ENCODE measurements at regions not wholly inside any gene's neighbourhood (a gene's known extent, or its start where the extent isn't known, plus 50 kb on each side); places are given as distances from the start of the nearest gene placed in this dataset.

GRCh38 chr6:40722553-40723258 lies 135.5 kb upstream of the LRFN2 start:
- Histone ChIP-seq H3K27ac (ENCODE audit: control insufficient read depth, insufficient read depth, low read length) (no peak overlapping the region), H3K9me3 (ENCODE audit: control insufficient read depth, low read depth, low read length) (no peaks in the 10 kb centered on the region), H2AFZ (ENCODE audit: control insufficient read depth, low read length) (no peak overlapping the region), H4K20me1 (ENCODE audit: control insufficient read depth, extremely low read depth, insufficient read depth, low read length) (no peaks in the 10 kb centered on the region), H3K9ac (ENCODE audit: control insufficient read depth, extremely low read depth, insufficient read depth, low read length) (no peak overlapping the region), H3K36me3 (ENCODE audit: control insufficient read depth in 2 of 2, extremely low read depth in 1 of 2, insufficient read depth in 2 of 2, low read length in 2 of 2) (no peaks in the 10 kb centered on the region), H3K27me3 (ENCODE audit: control insufficient read depth, extremely low read depth, insufficient read depth, low read length) (no peaks in the 10 kb centered on the region), H3K4me2 (ENCODE audit: control insufficient read depth, extremely low read depth, insufficient read depth, low read depth, low read length) (no peak overlapping the region), H3K9me1 (ENCODE audit: control insufficient read depth, extremely low read depth, insufficient read depth, low read length) (no peaks in the 10 kb centered on the region), H3K4me1 (ENCODE audit: control insufficient read depth, extremely low read depth, insufficient read depth, low read length) (no peaks in the 10 kb centered on the region), H3K4me3 (ENCODE audit: control insufficient read depth in 2 of 3, extremely low read depth in 1 of 3, insufficient read depth in 2 of 3, low read depth in 1 of 3, low read length in 3 of 3) (no peak overlapping the region), H3K79me2 (ENCODE audit: control insufficient read depth, insufficient read depth, low read length) (no peaks in the 10 kb centered on the region)
- no peak for DNase-seq (ENCODE audit: low read depth, low spot score)
- dilution Hi-C loops (cut with MboI; ENCODE audit: extremely low pct_ligation_motif_present, low sequenced_read_pairs): no loop called here
- no peak for FAIRE-seq
- TF ChIP-seq EZH2 (IDR thresholded peaks at IDR 0.05; ENCODE audit: low read length): no peak
- TF ChIP-seq, protein P1, sequence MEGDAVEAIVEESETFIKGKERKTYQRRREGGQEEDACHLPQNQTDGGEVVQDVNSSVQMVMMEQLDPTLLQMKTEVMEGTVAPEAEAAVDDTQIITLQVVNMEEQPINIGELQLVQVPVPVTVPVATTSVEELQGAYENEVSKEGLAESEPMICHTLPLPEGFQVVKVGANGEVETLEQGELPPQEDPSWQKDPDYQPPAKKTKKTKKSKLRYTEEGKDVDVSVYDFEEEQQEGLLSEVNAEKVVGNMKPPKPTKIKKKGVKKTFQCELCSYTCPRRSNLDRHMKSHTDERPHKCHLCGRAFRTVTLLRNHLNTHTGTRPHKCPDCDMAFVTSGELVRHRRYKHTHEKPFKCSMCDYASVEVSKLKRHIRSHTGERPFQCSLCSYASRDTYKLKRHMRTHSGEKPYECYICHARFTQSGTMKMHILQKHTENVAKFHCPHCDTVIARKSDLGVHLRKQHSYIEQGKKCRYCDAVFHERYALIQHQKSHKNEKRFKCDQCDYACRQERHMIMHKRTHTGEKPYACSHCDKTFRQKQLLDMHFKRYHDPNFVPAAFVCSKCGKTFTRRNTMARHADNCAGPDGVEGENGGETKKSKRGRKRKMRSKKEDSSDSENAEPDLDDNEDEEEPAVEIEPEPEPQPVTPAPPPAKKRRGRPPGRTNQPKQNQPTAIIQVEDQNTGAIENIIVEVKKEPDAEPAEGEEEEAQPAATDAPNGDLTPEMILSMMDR (optimal IDR thresholded peaks at IDR 0.05 in 1 of 3, IDR thresholded peaks at IDR 0.05 in 1 of 3, conservative IDR thresholded peaks at IDR 0.05 in 1 of 3; ENCODE audit: extremely low read depth in 1 of 3, insufficient read depth in 2 of 3, low read length in 3 of 3): no peak

DNA sequence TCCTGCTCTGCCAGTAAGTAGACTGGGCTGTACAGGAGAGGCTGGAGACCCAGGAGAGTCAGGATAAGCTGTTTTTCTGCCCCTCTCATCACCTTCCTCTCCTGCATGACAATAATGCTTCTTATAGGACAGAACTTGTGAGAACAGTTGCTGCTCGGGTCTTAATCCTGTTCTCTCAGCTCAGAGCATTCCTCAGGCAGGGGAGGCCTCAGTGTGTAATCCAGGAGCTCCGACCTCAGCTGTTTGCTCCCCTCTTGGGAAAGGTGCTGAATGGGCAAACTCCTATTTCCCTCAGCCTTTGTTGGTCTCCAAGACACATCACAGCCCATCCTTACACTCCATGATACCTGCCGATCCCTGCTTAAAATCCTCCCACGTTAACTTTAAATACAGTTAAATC lies 134.9 kb upstream of the LRFN2 start:
- no peak for DNase-seq (ENCODE audit: low read depth, low spot score)
- Histone ChIP-seq H3K9me3 (ENCODE audit: control insufficient read depth, low read depth, low read length) (no peaks in the 10 kb centered on the region), H3K4me3 (ENCODE audit: control insufficient read depth in 2 of 3, extremely low read depth in 1 of 3, insufficient read depth in 2 of 3, low read depth in 1 of 3, low read length in 3 of 3) (no peak overlapping the region), H3K27ac (ENCODE audit: control insufficient read depth, insufficient read depth, low read length) (no peak overlapping the region), H3K79me2 (ENCODE audit: control insufficient read depth, insufficient read depth, low read length) (no peaks in the 10 kb centered on the region), H3K4me2 (ENCODE audit: control insufficient read depth, extremely low read depth, insufficient read depth, low read depth, low read length) (no peak overlapping the region), H3K9ac (ENCODE audit: control insufficient read depth, extremely low read depth, insufficient read depth, low read length) (no peak overlapping the region), H3K27me3 (ENCODE audit: control insufficient read depth, extremely low read depth, insufficient read depth, low read length) (no peaks in the 10 kb centered on the region), H2AFZ (ENCODE audit: control insufficient read depth, low read length) (no peak overlapping the region), H3K36me3 (ENCODE audit: control insufficient read depth in 2 of 2, extremely low read depth in 1 of 2, insufficient read depth in 2 of 2, low read length in 2 of 2) (no peaks in the 10 kb centered on the region), H4K20me1 (ENCODE audit: control insufficient read depth, extremely low read depth, insufficient read depth, low read length) (no peaks in the 10 kb centered on the region), H3K9me1 (ENCODE audit: control insufficient read depth, extremely low read depth, insufficient read depth, low read length) (no peaks in the 10 kb centered on the region), H3K4me1 (ENCODE audit: control insufficient read depth, extremely low read depth, insufficient read depth, low read length) (no peaks in the 10 kb centered on the region)
- FAIRE-seq: no peak
- TF ChIP-seq EZH2 (IDR thresholded peaks at IDR 0.05; ENCODE audit: low read length): no peak
- TF ChIP-seq, protein P1 (optimal IDR thresholded peaks at IDR 0.05 in 1 of 3, IDR thresholded peaks at IDR 0.05 in 1 of 3, conservative IDR thresholded peaks at IDR 0.05 in 1 of 3; ENCODE audit: extremely low read depth in 1 of 3, insufficient read depth in 2 of 3, low read length in 3 of 3): no peak
- dilution Hi-C loops (cut with MboI; ENCODE audit: extremely low pct_ligation_motif_present, low sequenced_read_pairs): no loop called here
